ENCODE measurements at regions not wholly inside any gene's neighbourhood (a gene's known extent, or its start where the extent isn't known, plus 50 kb on each side); places are given as distances from the start of the nearest gene placed in this dataset.

DNA sequence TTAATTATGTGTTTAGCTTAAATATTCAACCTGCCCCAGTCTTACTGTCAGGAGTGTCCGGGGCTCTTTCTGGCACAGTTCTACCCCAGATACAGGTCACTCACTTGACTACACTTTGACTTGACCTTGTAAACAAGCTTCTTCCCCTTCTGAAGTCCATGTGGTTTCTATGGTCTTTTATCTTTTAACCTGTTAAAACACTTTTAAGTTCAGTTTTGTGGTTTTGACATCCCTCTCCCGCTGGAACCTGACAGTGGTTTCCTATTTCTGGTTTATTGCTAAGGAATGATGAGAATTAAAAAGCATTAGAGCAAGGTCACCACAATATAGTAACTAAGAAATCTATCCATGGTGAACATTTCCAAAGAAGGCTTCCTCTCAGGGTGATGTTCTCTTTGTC is 300.1 kb downstream of the TMEM167A start (continued):
- TF ChIP-seq CHD7 (IDR thresholded peaks at IDR 0.05; ENCODE audit: insufficient replicate concordance, low read length), result no peak
- no peak for TF ChIP-seq EZH2 (IDR thresholded peaks at IDR 0.05; ENCODE audit: low read depth, low read length, severe bottlenecking)
- TF ChIP-seq KDM4A (IDR thresholded peaks at IDR 0.05; ENCODE audit: low read depth, low read length, severe bottlenecking), result no peak
- no peak for TF ChIP-seq HDAC6 (IDR thresholded peaks at IDR 0.05; ENCODE audit: low read depth, low read length)
- no peak for TF ChIP-seq SAP30 (IDR thresholded peaks at IDR 0.05; ENCODE audit: insufficient read depth, insufficient replicate concordance, low read length)
- no peak for TF ChIP-seq RBBP5 (IDR thresholded peaks at IDR 0.05; ENCODE audit: borderline replicate concordance, low read depth, low read length)

All from H1 (cell line).